ENCODE measurements at regions not wholly inside any gene's neighbourhood (a gene's known extent, or its start where the extent isn't known, plus 50 kb on each side); places are given as distances from the start of the nearest gene placed in this dataset.
A peak's percentile ranks its signal among the peaks of the same experiment; 100 is the strongest.

DNA sequence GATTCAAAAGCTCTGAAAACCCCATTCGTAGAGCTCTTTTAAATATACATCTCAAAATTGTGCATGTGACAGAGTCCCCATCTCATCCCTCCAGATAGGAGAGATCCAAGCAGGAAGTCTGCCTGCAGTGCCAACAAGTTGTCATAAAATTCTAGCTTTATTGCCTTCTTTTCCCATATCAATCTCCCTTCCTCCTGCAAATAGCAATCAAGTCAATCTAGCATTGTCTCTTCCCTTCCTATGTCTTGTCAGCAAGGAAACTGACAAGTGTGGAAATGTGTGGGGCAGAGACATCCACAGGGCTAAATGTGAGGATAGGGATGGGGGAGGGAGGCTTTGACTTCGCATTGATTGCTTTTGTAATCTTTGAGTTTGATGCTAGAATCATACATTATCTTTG is 165.2 kb downstream of the C1orf94 start:
- Histone ChIP-seq H3K27me3 (ENCODE audit: low read depth, low read length) (no peaks in the 10 kb centered on the region), H3K4me1 (ENCODE audit: low read length) (peaks cover 12% of the 10 kb centered on the region), H4K20me1 (ENCODE audit: insufficient read depth, low read length) (no peaks in the 10 kb centered on the region), H3K27ac (ENCODE audit: low read length) (no peak overlapping the region), H3K4me3 (ENCODE audit: low read length) (no peak overlapping the region), H3K9ac (ENCODE audit: low read length) (no peak overlapping the region), H3K9me3 (ENCODE audit: insufficient read depth, low read length) (no peaks in the 10 kb centered on the region), H3K36me3 (replicated peaks; ENCODE audit: low read depth, low read length) (no peaks in the 10 kb centered on the region), H2AFZ (ENCODE audit: low read depth, low read length) (no peak overlapping the region), H3K4me2 (ENCODE audit: low read length) (no peak overlapping the region), H3K79me2 (ENCODE audit: low read length) (no peaks in the 10 kb centered on the region)
- TF ChIP-seq, protein P1, sequence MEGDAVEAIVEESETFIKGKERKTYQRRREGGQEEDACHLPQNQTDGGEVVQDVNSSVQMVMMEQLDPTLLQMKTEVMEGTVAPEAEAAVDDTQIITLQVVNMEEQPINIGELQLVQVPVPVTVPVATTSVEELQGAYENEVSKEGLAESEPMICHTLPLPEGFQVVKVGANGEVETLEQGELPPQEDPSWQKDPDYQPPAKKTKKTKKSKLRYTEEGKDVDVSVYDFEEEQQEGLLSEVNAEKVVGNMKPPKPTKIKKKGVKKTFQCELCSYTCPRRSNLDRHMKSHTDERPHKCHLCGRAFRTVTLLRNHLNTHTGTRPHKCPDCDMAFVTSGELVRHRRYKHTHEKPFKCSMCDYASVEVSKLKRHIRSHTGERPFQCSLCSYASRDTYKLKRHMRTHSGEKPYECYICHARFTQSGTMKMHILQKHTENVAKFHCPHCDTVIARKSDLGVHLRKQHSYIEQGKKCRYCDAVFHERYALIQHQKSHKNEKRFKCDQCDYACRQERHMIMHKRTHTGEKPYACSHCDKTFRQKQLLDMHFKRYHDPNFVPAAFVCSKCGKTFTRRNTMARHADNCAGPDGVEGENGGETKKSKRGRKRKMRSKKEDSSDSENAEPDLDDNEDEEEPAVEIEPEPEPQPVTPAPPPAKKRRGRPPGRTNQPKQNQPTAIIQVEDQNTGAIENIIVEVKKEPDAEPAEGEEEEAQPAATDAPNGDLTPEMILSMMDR (IDR thresholded peaks at IDR 0.05; ENCODE audit: low read depth, low read length), result no peak
- TF ChIP-seq EZH2phosphoT487 (IDR thresholded peaks at IDR 0.05; ENCODE audit: low read depth), result no peak

DNA sequence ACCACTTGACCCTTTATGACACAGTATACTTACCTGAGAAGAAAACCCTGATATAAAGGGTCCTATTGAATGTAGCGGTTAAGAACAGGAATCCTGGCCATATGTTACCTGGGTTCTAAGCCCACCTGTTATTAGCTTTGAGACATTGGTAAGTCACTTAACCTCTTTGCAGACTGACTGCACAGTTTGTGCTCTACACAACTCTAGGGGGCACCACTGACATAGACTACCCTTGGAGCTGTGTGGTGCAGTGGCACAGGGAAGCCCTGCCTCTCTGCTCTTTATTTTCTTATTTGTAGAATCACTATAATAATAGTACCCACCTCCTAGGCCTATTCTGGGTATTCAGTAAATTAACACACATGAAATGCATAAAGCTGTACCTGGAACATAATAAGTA is 165.6 kb downstream of the C1orf94 start:
- Histone ChIP-seq H3K27ac (ENCODE audit: low read length) (no peak overlapping the region), H3K4me3 (ENCODE audit: low read length) (no peak overlapping the region), H3K79me2 (ENCODE audit: low read length) (no peaks in the 10 kb centered on the region), H3K9ac (ENCODE audit: low read length) (no peak overlapping the region), H3K27me3 (ENCODE audit: low read depth, low read length) (no peaks in the 10 kb centered on the region), H4K20me1 (ENCODE audit: insufficient read depth, low read length) (no peaks in the 10 kb centered on the region), H2AFZ (ENCODE audit: low read depth, low read length) (no peak overlapping the region), H3K4me2 (ENCODE audit: low read length) (no peak overlapping the region), H3K36me3 (replicated peaks; ENCODE audit: low read depth, low read length) (no peaks in the 10 kb centered on the region), H3K4me1 (ENCODE audit: low read length) (peaks cover 12% of the 10 kb centered on the region), H3K9me3 (ENCODE audit: insufficient read depth, low read length) (no peaks in the 10 kb centered on the region)
- TF ChIP-seq, protein P1 (IDR thresholded peaks at IDR 0.05; ENCODE audit: low read depth, low read length), result peak; percentile 48
- TF ChIP-seq EZH2phosphoT487 (IDR thresholded peaks at IDR 0.05; ENCODE audit: low read depth), result no peak

DNA sequence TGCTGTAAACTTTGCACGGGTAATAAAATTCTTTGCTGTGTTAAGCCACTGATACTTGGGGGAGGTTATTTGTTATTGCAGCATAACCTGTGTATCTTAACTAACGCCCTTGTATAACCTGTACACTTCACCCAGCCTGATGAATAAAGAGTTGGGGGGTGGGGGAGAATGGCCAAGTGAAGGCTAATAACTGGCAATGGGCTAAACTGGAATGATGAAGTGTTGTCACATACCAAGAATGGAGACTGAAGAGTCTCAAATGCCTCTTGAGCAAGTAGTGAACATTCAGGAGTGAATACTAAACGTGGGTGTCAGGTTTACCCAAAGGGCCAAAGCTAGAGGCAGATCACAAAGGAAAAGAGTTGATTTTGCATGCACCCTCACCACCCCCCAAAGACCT is 169.4 kb downstream of the C1orf94 start:
- Histone ChIP-seq H3K4me3 (ENCODE audit: low read length) (no peak overlapping the region), H3K27ac (ENCODE audit: low read length) (no peak overlapping the region), H3K36me3 (replicated peaks; ENCODE audit: low read depth, low read length) (no peaks in the 10 kb centered on the region), H3K9me3 (ENCODE audit: insufficient read depth, low read length) (no peaks in the 10 kb centered on the region), H4K20me1 (ENCODE audit: insufficient read depth, low read length) (no peaks in the 10 kb centered on the region), H3K9ac (ENCODE audit: low read length) (no peak overlapping the region), H3K4me2 (ENCODE audit: low read length) (no peak overlapping the region), H3K27me3 (ENCODE audit: low read depth, low read length) (no peaks in the 10 kb centered on the region), H3K79me2 (ENCODE audit: low read length) (no peaks in the 10 kb centered on the region), H2AFZ (ENCODE audit: low read depth, low read length) (no peak overlapping the region), H3K4me1 (ENCODE audit: low read length) (peaks cover 5% of the 10 kb centered on the region)
- no peak for TF ChIP-seq EZH2phosphoT487 (IDR thresholded peaks at IDR 0.05; ENCODE audit: low read depth)
- TF ChIP-seq, protein P1 (IDR thresholded peaks at IDR 0.05; ENCODE audit: low read depth, low read length), result no peak

DNA sequence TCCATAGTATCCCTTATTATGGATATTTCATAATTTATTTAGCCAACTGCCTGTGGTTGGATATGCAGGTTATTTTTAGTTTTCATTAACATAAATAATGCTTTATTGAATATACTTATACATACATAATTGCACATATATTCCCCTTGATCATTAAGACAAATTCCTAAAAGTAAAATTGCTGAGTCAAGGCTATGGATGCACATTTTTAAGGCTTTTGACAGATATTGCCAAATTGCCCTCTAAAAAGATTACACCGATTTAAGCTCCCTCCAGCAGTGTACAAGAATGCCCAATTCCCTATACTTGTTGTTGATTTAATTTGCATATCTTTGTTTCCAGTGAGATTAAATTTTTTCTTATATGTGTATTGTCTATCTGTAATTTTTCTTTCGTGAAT is 176.7 kb downstream of the C1orf94 start:
- Histone ChIP-seq H3K4me3 (ENCODE audit: low read length) (no peak overlapping the region), H4K20me1 (ENCODE audit: insufficient read depth, low read length) (no peaks in the 10 kb centered on the region), H3K79me2 (ENCODE audit: low read length) (no peaks in the 10 kb centered on the region), H3K27ac (ENCODE audit: low read length) (no peak overlapping the region), H3K9ac (ENCODE audit: low read length) (no peak overlapping the region), H3K4me2 (ENCODE audit: low read length) (no peak overlapping the region), H3K4me1 (ENCODE audit: low read length) (peaks cover 23% of the 10 kb centered on the region), H3K9me3 (ENCODE audit: insufficient read depth, low read length) (no peaks in the 10 kb centered on the region), H2AFZ (ENCODE audit: low read depth, low read length) (no peak overlapping the region), H3K36me3 (replicated peaks; ENCODE audit: low read depth, low read length) (no peaks in the 10 kb centered on the region), H3K27me3 (ENCODE audit: low read depth, low read length) (no peaks in the 10 kb centered on the region)
- TF ChIP-seq, protein P1 (IDR thresholded peaks at IDR 0.05; ENCODE audit: low read depth, low read length), result no peak
- TF ChIP-seq EZH2phosphoT487 (IDR thresholded peaks at IDR 0.05; ENCODE audit: low read depth), result no peak

Data from OCI-LY3 (cell line).